ENCODE measurements at regions not wholly inside any gene's neighbourhood (a gene's known extent, or its start where the extent isn't known, plus 50 kb on each side); places are given as distances from the start of the nearest gene placed in this dataset.

DNA sequence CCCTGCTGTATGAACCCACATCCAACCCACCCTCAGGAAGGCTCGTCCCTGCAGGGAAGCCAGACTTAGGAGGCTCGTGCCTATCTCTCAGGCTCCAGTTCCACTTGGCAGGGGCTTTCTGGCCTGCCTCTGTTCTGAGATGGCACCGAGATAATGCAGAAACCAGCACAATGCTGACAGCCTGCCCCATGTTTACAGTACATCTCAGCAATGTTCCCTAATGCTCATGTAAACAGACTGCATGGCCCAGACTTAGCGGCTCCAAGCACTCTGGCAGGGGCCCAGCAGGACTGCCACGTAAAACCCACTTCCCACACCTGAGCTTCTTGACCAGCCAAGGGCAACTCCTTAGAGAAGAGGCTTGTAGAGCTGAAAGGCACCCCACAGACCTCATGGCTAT, 499.5 kb upstream of the BRINP1 start:
- no peaks in the 10 kb centered on the region for H3K36me3 ChIP-seq
- no peaks in the 10 kb centered on the region for H3K27me3 ChIP-seq
- H3K4me1 ChIP-seq, result no peaks in the 10 kb centered on the region
- H3K27ac ChIP-seq, result no peak overlapping the region
- TF ChIP-seq, protein P1, sequence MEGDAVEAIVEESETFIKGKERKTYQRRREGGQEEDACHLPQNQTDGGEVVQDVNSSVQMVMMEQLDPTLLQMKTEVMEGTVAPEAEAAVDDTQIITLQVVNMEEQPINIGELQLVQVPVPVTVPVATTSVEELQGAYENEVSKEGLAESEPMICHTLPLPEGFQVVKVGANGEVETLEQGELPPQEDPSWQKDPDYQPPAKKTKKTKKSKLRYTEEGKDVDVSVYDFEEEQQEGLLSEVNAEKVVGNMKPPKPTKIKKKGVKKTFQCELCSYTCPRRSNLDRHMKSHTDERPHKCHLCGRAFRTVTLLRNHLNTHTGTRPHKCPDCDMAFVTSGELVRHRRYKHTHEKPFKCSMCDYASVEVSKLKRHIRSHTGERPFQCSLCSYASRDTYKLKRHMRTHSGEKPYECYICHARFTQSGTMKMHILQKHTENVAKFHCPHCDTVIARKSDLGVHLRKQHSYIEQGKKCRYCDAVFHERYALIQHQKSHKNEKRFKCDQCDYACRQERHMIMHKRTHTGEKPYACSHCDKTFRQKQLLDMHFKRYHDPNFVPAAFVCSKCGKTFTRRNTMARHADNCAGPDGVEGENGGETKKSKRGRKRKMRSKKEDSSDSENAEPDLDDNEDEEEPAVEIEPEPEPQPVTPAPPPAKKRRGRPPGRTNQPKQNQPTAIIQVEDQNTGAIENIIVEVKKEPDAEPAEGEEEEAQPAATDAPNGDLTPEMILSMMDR (IDR thresholded peaks at IDR 0.05), result no peak
- no peak for DNase-seq (ENCODE audit: low spot score)
- no peak overlapping the region for H3K4me3 ChIP-seq
- no peaks in the 10 kb centered on the region for H3K9me3 ChIP-seq

DNA sequence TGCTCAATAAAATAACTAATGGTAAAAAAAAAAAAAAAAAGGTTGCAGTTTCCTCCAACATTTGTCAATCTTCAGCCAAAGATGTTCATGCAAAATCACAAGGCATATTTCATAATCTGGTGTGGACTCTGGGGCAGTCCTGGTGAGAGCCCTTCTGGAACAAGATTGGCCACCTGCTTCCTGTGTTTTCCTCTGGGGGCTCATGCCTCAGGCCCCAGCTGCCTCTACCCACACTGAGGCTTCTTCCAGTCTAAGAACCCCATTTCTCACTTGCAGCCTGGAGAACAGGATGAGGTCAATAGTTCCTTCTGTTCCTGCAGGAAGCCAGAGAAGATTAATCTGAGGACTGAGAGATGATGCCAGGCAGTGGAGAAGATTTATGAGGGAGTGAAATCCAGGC, 492.6 kb upstream of the BRINP1 start:
- Histone ChIP-seq H3K27ac (no peak overlapping the region), H3K9me3 (no peaks in the 10 kb centered on the region), H3K4me3 (no peak overlapping the region), H3K27me3 (no peaks in the 10 kb centered on the region), H3K36me3 (no peaks in the 10 kb centered on the region), H3K4me1 (no peaks in the 10 kb centered on the region)
- DNase-seq (ENCODE audit: low spot score), result no peak
- TF ChIP-seq, protein P1 (IDR thresholded peaks at IDR 0.05), result no peak

DNA sequence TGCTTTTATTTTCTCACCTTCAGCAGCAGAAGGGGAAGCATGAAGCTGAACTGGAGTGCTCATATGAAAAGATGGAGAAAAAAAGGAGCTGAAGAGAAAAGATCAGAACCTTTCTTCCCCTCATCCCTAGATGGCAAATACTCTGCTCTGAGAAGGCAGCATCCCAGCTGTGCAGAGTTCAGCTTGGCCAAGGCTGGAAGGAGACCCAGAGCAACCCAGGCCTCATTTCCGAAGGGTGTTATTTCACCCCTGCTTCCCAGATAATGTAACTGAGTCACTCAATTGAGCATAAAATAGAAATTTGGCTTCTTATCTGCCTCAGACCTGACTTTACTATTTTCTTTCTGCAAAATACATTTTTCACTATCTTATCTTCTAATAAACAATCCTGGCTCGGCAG, 489.9 kb upstream of the BRINP1 start:
- Histone ChIP-seq H3K27me3 (no peaks in the 10 kb centered on the region), H3K36me3 (no peaks in the 10 kb centered on the region), H3K27ac (no peak overlapping the region), H3K4me1 (no peaks in the 10 kb centered on the region), H3K9me3 (no peaks in the 10 kb centered on the region), H3K4me3 (no peak overlapping the region)
- TF ChIP-seq, protein P1 (IDR thresholded peaks at IDR 0.05), result no peak
- DNase-seq (ENCODE audit: low spot score), result no peak

DNA sequence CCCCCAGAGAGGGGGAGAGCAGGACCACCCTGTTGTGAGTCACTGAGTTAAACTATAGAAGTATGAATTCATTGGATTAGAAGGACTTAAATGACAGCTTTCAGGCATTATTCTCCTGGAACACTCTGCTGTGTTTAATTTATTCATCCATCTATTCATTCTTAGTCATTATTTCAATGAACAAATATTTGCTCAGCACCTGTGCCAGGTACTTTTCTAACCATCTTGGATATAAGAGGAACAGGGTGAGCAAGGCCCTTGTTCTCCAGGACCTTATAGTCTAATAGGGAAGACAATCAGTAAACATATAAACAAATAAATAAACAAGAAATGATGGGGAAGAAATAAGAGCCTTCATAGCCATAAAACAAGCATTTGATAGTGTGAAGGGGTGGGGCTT, 483.9 kb upstream of the BRINP1 start:
- Histone ChIP-seq H3K36me3 (no peaks in the 10 kb centered on the region), H3K27me3 (no peaks in the 10 kb centered on the region), H3K4me1 (no peaks in the 10 kb centered on the region), H3K9me3 (no peaks in the 10 kb centered on the region), H3K4me3 (no peak overlapping the region), H3K27ac (no peak overlapping the region)
- no peak for DNase-seq (ENCODE audit: low spot score)
- TF ChIP-seq, protein P1 (IDR thresholded peaks at IDR 0.05), result no peak

DNA sequence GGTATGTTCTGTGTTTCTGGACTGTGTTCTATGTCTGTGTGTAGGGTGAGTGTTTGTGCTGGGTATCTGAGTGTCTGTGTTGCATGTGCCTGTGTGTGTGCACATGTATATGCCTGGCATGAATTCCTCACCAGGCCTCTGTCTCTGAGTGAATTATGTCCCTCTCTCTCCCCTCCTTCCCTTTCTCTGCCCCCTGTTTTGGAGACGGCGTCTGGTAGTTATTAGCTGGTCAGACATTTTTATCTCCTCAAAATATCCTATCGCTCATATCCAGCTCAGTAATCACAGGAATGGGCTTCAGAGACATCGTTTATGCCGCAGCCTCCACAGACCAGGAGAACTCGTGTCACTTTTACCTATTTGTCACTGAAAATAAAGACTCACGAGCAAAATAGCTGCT, 483.2 kb upstream of the BRINP1 start:
- no peaks in the 10 kb centered on the region for H3K9me3 ChIP-seq
- H3K4me1 ChIP-seq, result no peaks in the 10 kb centered on the region
- TF ChIP-seq, protein P1 (IDR thresholded peaks at IDR 0.05), result no peak
- no peaks in the 10 kb centered on the region for H3K36me3 ChIP-seq
- no peaks in the 10 kb centered on the region for H3K27me3 ChIP-seq
- DNase-seq (ENCODE audit: low spot score), result no peak
- H3K27ac ChIP-seq, result no peak overlapping the region
- H3K4me3 ChIP-seq, result no peak overlapping the region

DNA sequence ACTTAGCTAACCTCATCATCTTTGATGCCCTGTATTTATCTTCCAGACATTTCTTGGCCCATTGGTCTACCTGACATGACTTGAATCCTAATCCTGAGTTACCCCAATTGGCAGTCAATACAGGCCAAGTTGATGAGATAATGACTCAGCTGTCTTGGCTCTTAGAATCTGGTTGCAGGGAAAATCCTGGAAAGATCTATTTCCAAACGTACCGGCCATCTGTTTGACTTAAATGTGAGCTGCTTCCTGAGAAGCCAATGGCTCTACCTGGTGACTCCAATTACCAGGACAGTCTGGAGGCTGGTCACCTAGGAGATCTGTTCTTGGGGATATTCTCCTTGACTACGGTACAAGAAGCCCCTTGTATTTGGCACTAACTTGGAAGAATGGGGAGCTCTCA, 475.2 kb upstream of the BRINP1 start:
- Histone ChIP-seq H3K4me1 (no peaks in the 10 kb centered on the region), H3K9me3 (peaks cover 0 to 6% of the 10 kb centered on the region in 2 donors), H3K4me3 (no peak overlapping the region), H3K27me3 (no peaks in the 10 kb centered on the region), H3K27ac (no peak overlapping the region), H3K36me3 (no peaks in the 10 kb centered on the region)
- TF ChIP-seq, protein P1 (IDR thresholded peaks at IDR 0.05), result no peak
- no peak for DNase-seq (ENCODE audit: low spot score)

Measured in right atrium auricular region (tissue), 2 donors.